ENCODE measurements at regions not wholly inside any gene's neighbourhood (a gene's known extent, or its start where the extent isn't known, plus 50 kb on each side); places are given as distances from the start of the nearest gene placed in this dataset.
"Not testable (repeated sequence)": the region's sequence is repeated elsewhere in the genome, so short reads cannot be mapped to it uniquely, and the experiment has no call there.

GRCh38 chr2:16464641-16465040 is 201.0 kb downstream of the CYRIA start:
- no peak for DNase-seq (ENCODE audit: low spot score)

DNA sequence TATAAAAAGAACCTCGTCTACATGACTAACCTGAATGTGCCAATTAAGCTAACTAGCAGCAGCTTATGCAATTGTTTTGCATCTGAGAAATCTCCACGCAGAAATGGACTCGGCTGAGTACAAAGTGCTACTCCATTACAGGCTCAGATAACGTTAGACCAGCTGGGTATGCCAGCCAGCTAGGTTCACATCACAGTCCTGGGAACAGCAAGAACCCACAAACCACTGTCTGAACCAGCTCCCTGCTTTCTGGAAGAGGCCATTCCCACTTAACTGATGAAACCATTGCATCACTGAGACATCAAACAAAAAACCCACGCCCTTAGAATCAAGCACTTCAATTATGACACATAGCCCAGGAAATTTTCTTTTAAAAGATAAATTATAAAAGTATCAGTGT is 202.7 kb downstream of the CYRIA start:
- DNase-seq (ENCODE audit: low spot score), result no peak

- DNase-seq (ENCODE audit: low spot score), result no peak
These were observed 204.0 kb downstream of the CYRIA start for GRCh38 chr2:16461672-16462071.

DNA sequence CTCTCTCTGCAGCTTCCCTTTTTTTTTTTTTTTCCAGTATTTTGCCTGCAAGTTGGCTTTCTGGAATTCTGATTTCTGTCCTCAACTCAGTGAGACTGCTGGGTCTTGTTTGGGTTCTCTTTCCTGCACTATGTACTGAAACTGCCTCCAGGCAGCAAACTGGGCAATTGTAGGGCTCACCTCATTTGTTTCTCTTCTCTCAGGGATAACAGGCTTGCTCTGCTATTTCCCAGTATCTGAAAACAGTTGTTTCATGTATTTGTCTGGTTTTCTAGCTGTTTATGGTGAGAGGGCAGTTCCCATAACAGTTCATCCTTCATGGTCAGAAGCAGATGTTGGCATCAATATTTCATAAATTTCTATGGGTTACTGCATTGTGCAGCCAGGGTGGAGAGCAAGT is 206.0 kb downstream of the CYRIA start:
- DNase-seq (ENCODE audit: low spot score), result no peak

DNA sequence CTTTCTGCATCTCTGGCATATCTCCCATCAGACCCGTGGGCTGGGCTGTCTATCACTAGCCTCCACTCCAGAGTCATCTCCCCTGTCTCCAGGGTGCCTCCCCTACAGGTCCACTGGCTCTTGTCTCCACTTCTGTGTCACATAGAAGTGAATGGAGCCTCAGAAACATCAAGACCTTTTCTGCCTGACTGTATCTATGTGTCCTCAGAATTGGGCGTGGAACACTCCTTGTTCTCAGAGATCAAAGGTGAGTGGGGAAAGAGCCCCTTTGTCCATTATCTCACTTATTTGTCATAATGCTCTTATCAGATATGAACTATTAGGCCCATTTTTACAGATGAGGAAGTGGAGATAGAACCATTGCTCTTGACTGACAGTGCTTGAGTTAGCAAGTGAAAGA is 211.0 kb downstream of the CYRIA start:
- no peak for DNase-seq (ENCODE audit: low spot score)

GRCh38 chr2:16452123-16452522 is 213.5 kb downstream of the CYRIA start:
- DNase-seq (ENCODE audit: low spot score), result no peak

DNA sequence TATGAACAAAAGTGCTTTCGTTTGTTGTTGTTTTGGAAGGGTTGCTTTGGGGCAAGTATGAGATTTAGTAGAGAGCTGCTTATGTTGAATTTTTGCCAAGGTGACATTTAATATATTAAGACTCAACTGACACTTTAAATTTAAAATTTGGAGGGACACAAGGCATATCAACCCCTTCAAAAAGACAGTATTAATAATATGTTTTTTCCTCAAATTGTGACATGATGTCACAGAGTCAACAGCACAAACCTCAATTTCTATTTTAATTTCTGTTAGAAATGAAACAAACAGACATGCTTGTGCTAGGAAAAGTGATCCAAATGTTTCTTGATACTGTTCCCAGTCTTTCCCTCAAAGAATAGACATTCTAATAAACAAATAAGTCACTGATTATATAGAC is 218.9 kb downstream of the CYRIA start:
- no peak for DNase-seq (ENCODE audit: low spot score)

- DNase-seq (ENCODE audit: low spot score), result no peak
These were observed 222.7 kb downstream of the CYRIA start for GRCh38 chr2:16442971-16443370.

DNA sequence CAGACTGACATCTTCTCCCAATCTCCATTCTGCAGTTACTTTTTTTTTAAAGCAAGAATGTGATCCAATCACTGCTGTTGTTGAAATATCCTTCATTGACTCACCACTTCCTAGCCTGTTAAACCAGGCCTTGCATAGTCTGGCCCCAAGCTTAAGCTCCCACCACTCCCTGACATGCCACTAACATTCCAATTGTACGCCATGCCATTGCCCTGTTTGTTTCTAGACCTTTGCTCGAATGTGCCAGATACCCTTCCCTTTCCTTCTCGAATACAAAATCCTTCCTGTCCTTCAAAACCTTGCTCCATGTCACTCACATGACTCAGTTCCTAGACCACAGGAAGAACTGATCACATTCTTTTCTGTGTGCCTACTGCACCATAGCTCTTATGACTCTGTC is 224.2 kb downstream of the CYRIA start:
- peak; percentile 20 for DNase-seq (ENCODE audit: low spot score)

DNA sequence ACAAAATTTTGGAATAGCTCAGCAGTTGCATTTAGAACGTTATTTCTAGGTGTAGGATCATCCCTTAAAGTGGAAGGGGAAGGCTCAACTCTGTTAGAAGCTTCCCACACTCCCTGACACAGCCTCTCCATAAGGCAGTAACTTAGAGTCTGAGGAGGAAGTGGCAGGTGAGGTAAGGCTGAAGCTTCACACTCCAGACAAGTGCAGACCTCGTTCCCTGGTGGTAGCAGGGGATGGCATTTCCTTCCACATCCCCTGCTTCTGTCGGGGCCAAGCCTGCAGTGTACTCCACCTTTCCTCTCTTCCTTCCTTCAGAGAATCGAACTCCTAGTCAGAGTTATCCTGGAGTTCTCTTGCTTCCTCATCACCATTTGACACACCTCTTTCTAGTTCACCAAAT is 224.7 kb downstream of the CYRIA start:
- DNase-seq (ENCODE audit: low spot score), result no peak

DNA sequence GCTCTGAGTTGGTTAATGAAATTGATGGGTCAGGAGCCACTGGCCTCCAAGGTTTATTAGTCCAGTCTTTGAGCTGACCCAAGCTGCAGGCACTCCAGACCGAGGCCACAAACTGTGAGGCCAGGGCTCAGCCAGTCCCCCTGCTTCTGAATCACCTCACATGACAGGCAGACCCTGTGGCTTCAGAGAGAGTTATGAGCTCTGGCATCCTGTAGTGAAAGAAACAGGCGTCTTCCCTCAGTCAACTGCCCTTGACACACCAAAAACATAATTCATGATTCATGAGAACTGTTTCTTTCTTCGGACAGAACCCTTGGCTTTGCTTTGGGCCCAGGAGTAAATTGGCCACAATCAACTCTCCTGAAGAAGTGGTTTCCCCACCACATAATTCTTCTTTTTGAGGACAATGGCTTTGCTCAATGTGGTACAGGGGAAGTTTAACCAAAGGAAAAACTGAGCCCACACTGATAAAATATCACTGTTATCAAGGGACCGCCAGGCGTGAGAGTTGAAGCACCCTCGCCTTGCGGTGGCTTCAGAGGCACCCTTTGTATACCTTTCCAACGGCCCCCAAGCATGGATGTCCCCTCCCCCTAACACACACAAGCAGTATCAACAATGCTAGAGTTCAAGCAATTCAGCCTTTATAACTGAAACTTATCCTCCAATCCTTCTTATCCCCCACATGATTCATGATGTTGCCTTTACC is 226.9 kb downstream of the CYRIA start:
- no peak for DNase-seq (ENCODE audit: low spot score)

DNA sequence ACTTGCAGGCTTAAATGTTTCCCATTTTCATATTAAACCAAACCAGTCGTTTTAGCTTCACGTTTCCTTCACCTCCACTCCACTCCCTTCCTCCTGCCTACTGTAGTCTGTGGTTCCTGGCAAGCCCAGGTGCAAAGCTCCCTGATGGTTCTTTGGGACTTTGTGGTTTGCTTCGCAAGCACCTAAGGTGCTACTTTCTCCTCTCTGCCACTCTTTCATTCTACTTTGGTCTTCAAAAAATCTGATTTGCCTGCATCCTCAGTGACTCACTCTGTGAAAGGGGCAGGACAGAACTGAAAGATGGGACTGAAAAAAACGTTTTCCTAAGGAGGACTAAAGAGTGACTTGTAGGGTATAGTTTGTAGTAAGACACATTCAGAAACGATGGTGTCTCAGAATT is 228.4 kb downstream of the CYRIA start:
- DNase-seq (ENCODE audit: low spot score), result no peak

- no peak for DNase-seq (ENCODE audit: low spot score)
These were observed 231.2 kb downstream of the CYRIA start for GRCh38 chr2:16434393-16434792.

GRCh38 chr2:16430846-16431245 is 234.8 kb downstream of the CYRIA start:
- no peak for DNase-seq (ENCODE audit: low spot score)

DNA sequence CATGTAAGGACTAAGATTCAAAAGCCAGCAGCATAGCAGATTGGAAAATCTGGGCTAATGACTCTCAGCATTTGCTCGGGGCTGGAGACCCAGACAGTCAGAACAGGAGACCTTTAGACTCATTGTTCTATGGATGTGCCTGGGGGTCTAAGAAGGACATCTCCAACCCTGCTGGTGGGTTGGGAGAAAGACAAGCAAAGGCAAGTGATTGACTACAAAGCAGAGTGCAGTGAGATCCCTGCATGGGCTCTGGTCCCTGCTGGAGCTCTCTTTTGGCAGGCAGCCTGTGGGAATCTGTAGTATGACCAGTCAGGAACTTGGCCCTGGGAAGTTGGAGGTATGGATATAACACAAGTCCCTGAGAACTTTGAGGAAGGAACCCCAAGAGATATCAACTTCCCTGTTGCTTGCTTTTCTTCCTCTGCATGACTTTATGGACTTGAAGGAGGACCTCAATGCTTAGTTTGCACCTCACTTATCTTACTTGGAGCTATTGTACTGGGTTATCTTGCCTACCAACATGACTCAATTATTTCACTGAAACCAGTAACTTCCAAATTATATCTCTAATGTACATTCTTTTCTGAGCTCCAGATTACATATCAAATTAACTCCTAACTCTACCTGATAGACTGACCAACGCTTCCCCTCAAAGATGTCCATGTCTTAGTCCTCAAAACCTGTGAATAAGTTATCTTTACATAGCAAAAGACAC is 236.0 kb downstream of the CYRIA start:
- DNase-seq (ENCODE audit: low spot score), result no peak

DNA sequence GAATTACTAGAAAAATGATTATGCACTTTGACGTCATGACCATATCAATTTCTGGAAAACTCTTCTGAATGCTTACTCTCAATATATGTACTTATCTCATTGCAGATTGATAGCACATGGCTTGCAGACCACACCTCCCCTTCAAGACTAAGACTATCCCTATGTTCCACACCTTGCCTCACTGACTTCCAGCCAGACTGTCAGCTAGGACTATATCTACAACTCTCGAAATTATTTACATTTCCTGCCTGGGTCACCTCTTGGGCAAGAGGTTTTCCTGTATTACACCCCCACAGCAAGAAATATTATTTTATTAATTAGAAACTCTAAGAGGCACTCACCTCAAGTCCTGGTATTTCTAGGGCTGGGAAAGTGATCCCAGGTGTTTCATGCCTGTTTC is 236.6 kb downstream of the CYRIA start:
- no peak for DNase-seq (ENCODE audit: low spot score)

GRCh38 chr2:16425462-16426336 is 239.9 kb downstream of the CYRIA start:
- no peak for DNase-seq (ENCODE audit: low spot score)

GRCh38 chr2:16420421-16420820 is 245.2 kb downstream of the CYRIA start:
- DNase-seq (ENCODE audit: low spot score), result no peak

- DNase-seq (ENCODE audit: low spot score), result no peak
These were observed 247.9 kb downstream of the CYRIA start for GRCh38 chr2:16417726-16418125.

GRCh38 chr2:16416651-16417050 is 249.0 kb downstream of the CYRIA start:
- no peak for DNase-seq (ENCODE audit: low spot score)

- not testable (repeated sequence) for DNase-seq (ENCODE audit: low spot score)
These were observed 249.8 kb downstream of the CYRIA start for GRCh38 chr2:16415861-16416260.

DNA sequence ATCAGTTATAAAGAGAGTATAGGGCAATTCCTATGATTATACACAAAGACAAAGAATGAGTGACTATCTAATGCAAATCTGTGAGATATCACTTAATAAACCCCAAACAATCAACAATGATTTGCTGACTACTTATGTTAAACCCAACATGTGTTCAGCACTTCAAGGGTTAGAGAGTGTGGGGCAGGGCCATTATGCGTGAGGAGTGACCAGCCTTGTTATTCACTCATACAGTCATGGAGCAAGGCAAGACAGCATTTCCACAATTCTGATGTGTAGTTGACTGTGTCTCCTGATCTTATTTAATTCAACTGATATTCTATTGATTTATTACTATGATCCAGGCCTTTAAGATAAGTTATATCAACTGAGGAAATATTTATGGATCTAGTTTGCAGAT is 251.7 kb downstream of the CYRIA start:
- no peak for DNase-seq (ENCODE audit: low spot score)

DNA sequence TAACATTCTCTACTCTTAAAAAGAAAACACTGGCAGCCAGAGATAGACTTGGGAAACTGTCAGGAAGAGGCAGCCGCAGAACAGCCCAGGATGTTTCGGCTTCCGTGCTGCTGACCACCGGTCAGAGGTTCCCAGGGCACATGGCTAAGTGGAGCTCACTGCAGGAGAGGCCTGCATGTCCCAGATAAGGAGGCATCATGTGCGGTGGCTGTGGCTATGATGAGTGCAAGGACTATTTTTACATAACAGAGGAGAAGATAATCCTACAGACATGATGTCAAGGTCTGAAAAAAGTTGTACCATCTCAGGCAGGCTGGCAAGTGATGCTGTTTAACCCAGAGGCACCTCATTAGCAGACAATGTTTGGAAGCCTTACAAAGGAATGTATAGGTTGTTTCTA is 252.3 kb downstream of the CYRIA start:
- DNase-seq (ENCODE audit: low spot score), result no peak

Measured in kidney capillary endothelial cell (primary cell).